ENCODE measurements at regions not wholly inside any gene's neighbourhood (a gene's known extent, or its start where the extent isn't known, plus 50 kb on each side); places are given as distances from the start of the nearest gene placed in this dataset.

DNA sequence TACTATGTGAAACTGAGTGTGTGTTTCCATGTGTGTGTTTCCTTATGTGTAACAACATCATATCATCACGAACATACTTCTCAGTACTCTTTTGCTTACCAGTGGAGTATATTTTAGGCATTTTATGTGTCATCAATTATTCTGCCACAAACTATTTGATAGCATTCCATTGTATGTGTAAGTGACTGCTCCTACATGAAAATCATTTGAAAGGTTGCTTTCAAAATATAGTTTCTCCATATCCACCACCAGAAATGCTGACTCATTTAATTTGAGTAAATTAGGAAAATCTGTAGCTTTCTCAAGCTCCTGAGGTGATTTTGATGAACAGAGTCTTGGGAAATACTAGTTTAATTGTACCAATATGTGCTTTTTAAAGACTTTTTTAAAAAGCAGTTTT is 376.2 kb downstream of the PCDH18 start:
- TF ChIP-seq, protein P1, sequence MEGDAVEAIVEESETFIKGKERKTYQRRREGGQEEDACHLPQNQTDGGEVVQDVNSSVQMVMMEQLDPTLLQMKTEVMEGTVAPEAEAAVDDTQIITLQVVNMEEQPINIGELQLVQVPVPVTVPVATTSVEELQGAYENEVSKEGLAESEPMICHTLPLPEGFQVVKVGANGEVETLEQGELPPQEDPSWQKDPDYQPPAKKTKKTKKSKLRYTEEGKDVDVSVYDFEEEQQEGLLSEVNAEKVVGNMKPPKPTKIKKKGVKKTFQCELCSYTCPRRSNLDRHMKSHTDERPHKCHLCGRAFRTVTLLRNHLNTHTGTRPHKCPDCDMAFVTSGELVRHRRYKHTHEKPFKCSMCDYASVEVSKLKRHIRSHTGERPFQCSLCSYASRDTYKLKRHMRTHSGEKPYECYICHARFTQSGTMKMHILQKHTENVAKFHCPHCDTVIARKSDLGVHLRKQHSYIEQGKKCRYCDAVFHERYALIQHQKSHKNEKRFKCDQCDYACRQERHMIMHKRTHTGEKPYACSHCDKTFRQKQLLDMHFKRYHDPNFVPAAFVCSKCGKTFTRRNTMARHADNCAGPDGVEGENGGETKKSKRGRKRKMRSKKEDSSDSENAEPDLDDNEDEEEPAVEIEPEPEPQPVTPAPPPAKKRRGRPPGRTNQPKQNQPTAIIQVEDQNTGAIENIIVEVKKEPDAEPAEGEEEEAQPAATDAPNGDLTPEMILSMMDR (IDR thresholded peaks at IDR 0.05), result no peak
- no peak for TF ChIP-seq POLR2AphosphoS5 (IDR thresholded peaks at IDR 0.05)

Data from stomach (tissue), 4 donors.